Hepatocyte (in vitro differentiated cells): ENCODE measurements at regions not wholly inside any gene's neighbourhood (a gene's known extent, or its start where the extent isn't known, plus 50 kb on each side); places are given as distances from the start of the nearest gene placed in this dataset.

ENCODE experiments used
- DNase-seq: peaks from one replicate; pipeline ENCODE4 v3.0.0-alpha.2; 2016; ENCODE audit warnings: low spot score
- H2AFZ ChIP-seq: fragments of 200-600 bp; sonication (generic); 2 replicates; pipeline ENCODE4 v1.6.0; 2016; ENCODE audit warnings: antibody characterized with exemption, mild to moderate bottlenecking
- H3K27ac ChIP-seq: fragments of 200-600 bp; sonication (generic); 2 replicates; pipeline ENCODE4 v1.5.1; 2016; ENCODE audit warnings: mild to moderate bottlenecking
- H3K27me3 ChIP-seq: fragments of 200-600 bp; sonication (generic); 2 replicates; pipeline ENCODE4 v1.6.1; 2016
- H3K36me3 ChIP-seq: fragments of 200-600 bp; sonication (generic); replicated peaks from 2 replicates; pipeline ENCODE4 v1.5.1; 2016; ENCODE audit warnings: low read depth; ENCODE audit not compliant: insufficient read depth
- H3K4me1 ChIP-seq: fragments of 200-600 bp; sonication (generic); 2 replicates; pipeline ENCODE4 v1.5.1; 2016; ENCODE audit warnings: mild to moderate bottlenecking, moderate library complexity; ENCODE audit not compliant: insufficient read depth
- H3K4me2 ChIP-seq: fragments of 200-600 bp; sonication (generic); 2 replicates; pipeline ENCODE4 v1.6.0; 2016
- H3K4me3 ChIP-seq: fragments of 200-600 bp; sonication (generic); 2 replicates; pipeline ENCODE4 v1.5.1; 2016; ENCODE audit warnings: mild to moderate bottlenecking
- H3K79me2 ChIP-seq: fragments of 200-600 bp; sonication (generic); 2 replicates; pipeline ENCODE4 v1.6.0; 2017; ENCODE audit warnings: mild to moderate bottlenecking
- H3K9me2 ChIP-seq: fragments of 200-600 bp; sonication (generic); replicated peaks from 2 replicates; pipeline ENCODE4 v1.6.0; 2017; ENCODE audit warnings: mild to moderate bottlenecking; ENCODE audit not compliant: insufficient read depth
- H3K9me3 ChIP-seq: fragments of 200-600 bp; sonication (generic); 2 replicates; pipeline ENCODE4 v1.5.1; 2016; ENCODE audit warnings: low read depth, mild to moderate bottlenecking
- H4K20me1 ChIP-seq: fragments of 200-600 bp; sonication (generic); 2 replicates; pipeline ENCODE4 v1.6.0; 2016; ENCODE audit warnings: mild to moderate bottlenecking; ENCODE audit not compliant: insufficient read depth, poor library complexity, severe bottlenecking
- CTCF ChIP-seq: fragments of 200-600 bp; sonication (generic); IDR thresholded peaks from 2 replicates; pipeline ENCODE4 v1.5.1; 2016; ENCODE audit warnings: antibody characterized with exemption, mild to moderate bottlenecking; ENCODE audit not compliant: poor library complexity
- EZH2 ChIP-seq: fragments of 200-600 bp; sonication (generic); IDR thresholded peaks from 2 replicates; pipeline ENCODE4 v1.6.1; 2016; ENCODE audit warnings: antibody characterized with exemption, mild to moderate bottlenecking, borderline replicate concordance
- EZH2phosphoT487 ChIP-seq: fragments of 200-600 bp; sonication (generic); IDR thresholded peaks from one replicate; pipeline ENCODE4 v1.6.1; 2018; ENCODE audit warnings: antibody characterized with exemption, mild to moderate bottlenecking, low read depth, moderate library complexity; ENCODE audit not compliant: unreplicated experiment, severe bottlenecking
- WGBS: methylation state at CpG from one replicate; pipeline ENCODE4 v1.1.6; 2016; ENCODE audit warnings: low lambda C conversion rate; ENCODE audit errors: missing lambda C conversion rate; 5-methylcytosine and 5-hydroxymethylcytosine counted together

GRCh38 chr12:46653311-46653710 is 172.5 kb downstream of the SLC38A4 start:
- DNase-seq, result no peak
- no peaks in the 10 kb centered on the region for H3K4me1 ChIP-seq
- no peak overlapping the region for H3K27ac ChIP-seq
- H3K4me3 ChIP-seq, result no peak overlapping the region
- TF ChIP-seq CTCF, result no peak
- no peak for TF ChIP-seq EZH2phosphoT487
- no peak for TF ChIP-seq EZH2
- no peaks in the 10 kb centered on the region for H3K27me3 ChIP-seq
- no peak overlapping the region for H2AFZ ChIP-seq
- H3K9me3 ChIP-seq, result no peaks in the 10 kb centered on the region
- H4K20me1 ChIP-seq, result no peaks in the 10 kb centered on the region
- H3K9me2 ChIP-seq, result no peaks in the 10 kb centered on the region
- 89% methylated on average over 2 of the region's 2 CpGs for WGBS
- H3K79me2 ChIP-seq, result no peaks in the 10 kb centered on the region
- no peak overlapping the region for H3K4me2 ChIP-seq
- H3K36me3 ChIP-seq, result no peaks in the 10 kb centered on the region

- H2AFZ ChIP-seq, result no peak overlapping the region
- H3K27ac ChIP-seq, result no peak overlapping the region
- no peak overlapping the region for H3K4me2 ChIP-seq
- TF ChIP-seq CTCF, result no peak
- TF ChIP-seq EZH2, result no peak
- no peak for TF ChIP-seq EZH2phosphoT487
- DNase-seq, result no peak
- H3K4me3 ChIP-seq, result no peak overlapping the region
- no peaks in the 10 kb centered on the region for H3K36me3 ChIP-seq
- H3K4me1 ChIP-seq, result no peaks in the 10 kb centered on the region
- no peaks in the 10 kb centered on the region for H3K27me3 ChIP-seq
- H4K20me1 ChIP-seq, result no peaks in the 10 kb centered on the region
- H3K9me3 ChIP-seq, result no peaks in the 10 kb centered on the region
- no peaks in the 10 kb centered on the region for H3K79me2 ChIP-seq
- H3K9me2 ChIP-seq, result no peaks in the 10 kb centered on the region
These were observed 173.1 kb downstream of the SLC38A4 start for GRCh38 chr12:46652692-46653091.

- Histone ChIP-seq H3K27me3 (no peaks in the 10 kb centered on the region), H3K9me2 (no peaks in the 10 kb centered on the region), H2AFZ (no peak overlapping the region), H3K4me1 (no peaks in the 10 kb centered on the region), H3K9me3 (no peaks in the 10 kb centered on the region), H3K27ac (no peak overlapping the region), H3K36me3 (no peaks in the 10 kb centered on the region), H3K4me2 (no peak overlapping the region), H3K4me3 (no peak overlapping the region), H3K79me2 (no peaks in the 10 kb centered on the region), H4K20me1 (no peaks in the 10 kb centered on the region)
- no peak for TF ChIP-seq EZH2
- TF ChIP-seq CTCF, result no peak
- TF ChIP-seq EZH2phosphoT487, result no peak
- WGBS, result 68% methylated on average over 4 of the region's 4 CpGs
- DNase-seq, result no peak
These were observed 175.1 kb downstream of the SLC38A4 start for GRCh38 chr12:46650688-46651087.

GRCh38 chr12:46649433-46649832 is 176.4 kb downstream of the SLC38A4 start:
- no peaks in the 10 kb centered on the region for H3K9me3 ChIP-seq
- no peak overlapping the region for H2AFZ ChIP-seq
- no peak for DNase-seq
- H3K27me3 ChIP-seq, result no peaks in the 10 kb centered on the region
- H3K79me2 ChIP-seq, result no peaks in the 10 kb centered on the region
- no peak overlapping the region for H3K4me3 ChIP-seq
- no peaks in the 10 kb centered on the region for H3K36me3 ChIP-seq
- TF ChIP-seq EZH2 (no peak), CTCF (no peak), EZH2phosphoT487 (no peak)
- H3K9me2 ChIP-seq, result no peaks in the 10 kb centered on the region
- WGBS, result 100% methylated on average over 4 of the region's 4 CpGs
- H3K4me2 ChIP-seq, result no peak overlapping the region
- no peak overlapping the region for H3K27ac ChIP-seq
- H4K20me1 ChIP-seq, result no peaks in the 10 kb centered on the region
- no peaks in the 10 kb centered on the region for H3K4me1 ChIP-seq
